Neural cell (in vitro differentiated cells): ENCODE measurements at regions not wholly inside any gene's neighbourhood (a gene's known extent, or its start where the extent isn't known, plus 50 kb on each side); places are given as distances from the start of the nearest gene placed in this dataset.

ENCODE experiments used
- CTCF ChIP-seq: fragments of 450-650 bp; IDR thresholded peaks from 2 replicates; pipeline ENCODE4 v1.5.1; 2014; ENCODE audit warnings: antibody characterized with exemption, mild to moderate bottlenecking, moderate library complexity; ENCODE audit not compliant: poor library complexity, severe bottlenecking
- TAF1 ChIP-seq: IDR thresholded peaks from 2 replicates; pipeline ENCODE4 v1.6.1; 2012; ENCODE audit warnings: low read depth
- TF ChIP-seq, protein P1 (sequence below): IDR thresholded peaks from 2 replicates; pipeline ENCODE4 v1.6.1; 2012; ENCODE audit warnings: borderline replicate concordance

GRCh38 chr20:60167812-60168211 is 209.6 kb downstream of the CDH26 start:
- TF ChIP-seq CTCF: no peak
- TF ChIP-seq TAF1: no peak
- TF ChIP-seq, protein P1, sequence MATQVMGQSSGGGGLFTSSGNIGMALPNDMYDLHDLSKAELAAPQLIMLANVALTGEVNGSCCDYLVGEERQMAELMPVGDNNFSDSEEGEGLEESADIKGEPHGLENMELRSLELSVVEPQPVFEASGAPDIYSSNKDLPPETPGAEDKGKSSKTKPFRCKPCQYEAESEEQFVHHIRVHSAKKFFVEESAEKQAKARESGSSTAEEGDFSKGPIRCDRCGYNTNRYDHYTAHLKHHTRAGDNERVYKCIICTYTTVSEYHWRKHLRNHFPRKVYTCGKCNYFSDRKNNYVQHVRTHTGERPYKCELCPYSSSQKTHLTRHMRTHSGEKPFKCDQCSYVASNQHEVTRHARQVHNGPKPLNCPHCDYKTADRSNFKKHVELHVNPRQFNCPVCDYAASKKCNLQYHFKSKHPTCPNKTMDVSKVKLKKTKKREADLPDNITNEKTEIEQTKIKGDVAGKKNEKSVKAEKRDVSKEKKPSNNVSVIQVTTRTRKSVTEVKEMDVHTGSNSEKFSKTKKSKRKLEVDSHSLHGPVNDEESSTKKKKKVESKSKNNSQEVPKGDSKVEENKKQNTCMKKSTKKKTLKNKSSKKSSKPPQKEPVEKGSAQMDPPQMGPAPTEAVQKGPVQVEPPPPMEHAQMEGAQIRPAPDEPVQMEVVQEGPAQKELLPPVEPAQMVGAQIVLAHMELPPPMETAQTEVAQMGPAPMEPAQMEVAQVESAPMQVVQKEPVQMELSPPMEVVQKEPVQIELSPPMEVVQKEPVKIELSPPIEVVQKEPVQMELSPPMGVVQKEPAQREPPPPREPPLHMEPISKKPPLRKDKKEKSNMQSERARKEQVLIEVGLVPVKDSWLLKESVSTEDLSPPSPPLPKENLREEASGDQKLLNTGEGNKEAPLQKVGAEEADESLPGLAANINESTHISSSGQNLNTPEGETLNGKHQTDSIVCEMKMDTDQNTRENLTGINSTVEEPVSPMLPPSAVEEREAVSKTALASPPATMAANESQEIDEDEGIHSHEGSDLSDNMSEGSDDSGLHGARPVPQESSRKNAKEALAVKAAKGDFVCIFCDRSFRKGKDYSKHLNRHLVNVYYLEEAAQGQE: no peak
